Epithelial cell of esophagus (primary cell): ENCODE measurements at regions not wholly inside any gene's neighbourhood (a gene's known extent, or its start where the extent isn't known, plus 50 kb on each side); places are given as distances from the start of the nearest gene placed in this dataset.

ENCODE experiments used
- DNase-seq: peaks from one replicate; pipeline ENCODE4 v3.0.0; 2010; ENCODE audit warnings: low read depth
- H3K4me3 ChIP-seq: 2 replicates; pipeline ENCODE4 v1.5.1; 2011; ENCODE audit warnings: mild to moderate bottlenecking, low read length, control low read depth
- TF ChIP-seq, protein P1 (sequence below): IDR thresholded peaks from 2 replicates; pipeline ENCODE4 v1.5.1; 2011; ENCODE audit warnings: low read depth, mild to moderate bottlenecking, low read length, control low read depth, inconsistent platforms; ENCODE audit not compliant: insufficient read depth; ENCODE audit errors: missing control alignments

DNA sequence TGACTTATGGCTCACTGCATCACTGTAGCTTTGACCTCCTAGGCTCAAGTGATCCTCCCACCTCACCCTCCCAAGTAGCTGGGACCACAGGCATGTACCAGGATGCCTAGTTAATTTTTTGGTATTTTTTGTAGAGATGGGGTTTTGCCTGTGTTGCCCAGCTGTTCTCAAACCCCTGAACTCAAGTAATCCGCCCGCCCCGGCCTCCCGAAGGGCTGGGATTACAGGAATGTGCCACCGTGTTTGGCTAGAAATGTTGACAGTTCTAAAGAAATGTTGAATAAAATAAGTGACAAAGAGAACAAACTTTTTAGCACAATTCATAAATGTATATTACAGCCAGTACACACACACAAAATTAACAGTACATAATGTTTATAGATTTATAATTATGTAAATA, 1586.1 kb downstream of the NCAM2 start:
- no peak for DNase-seq
- TF ChIP-seq, protein P1, sequence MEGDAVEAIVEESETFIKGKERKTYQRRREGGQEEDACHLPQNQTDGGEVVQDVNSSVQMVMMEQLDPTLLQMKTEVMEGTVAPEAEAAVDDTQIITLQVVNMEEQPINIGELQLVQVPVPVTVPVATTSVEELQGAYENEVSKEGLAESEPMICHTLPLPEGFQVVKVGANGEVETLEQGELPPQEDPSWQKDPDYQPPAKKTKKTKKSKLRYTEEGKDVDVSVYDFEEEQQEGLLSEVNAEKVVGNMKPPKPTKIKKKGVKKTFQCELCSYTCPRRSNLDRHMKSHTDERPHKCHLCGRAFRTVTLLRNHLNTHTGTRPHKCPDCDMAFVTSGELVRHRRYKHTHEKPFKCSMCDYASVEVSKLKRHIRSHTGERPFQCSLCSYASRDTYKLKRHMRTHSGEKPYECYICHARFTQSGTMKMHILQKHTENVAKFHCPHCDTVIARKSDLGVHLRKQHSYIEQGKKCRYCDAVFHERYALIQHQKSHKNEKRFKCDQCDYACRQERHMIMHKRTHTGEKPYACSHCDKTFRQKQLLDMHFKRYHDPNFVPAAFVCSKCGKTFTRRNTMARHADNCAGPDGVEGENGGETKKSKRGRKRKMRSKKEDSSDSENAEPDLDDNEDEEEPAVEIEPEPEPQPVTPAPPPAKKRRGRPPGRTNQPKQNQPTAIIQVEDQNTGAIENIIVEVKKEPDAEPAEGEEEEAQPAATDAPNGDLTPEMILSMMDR = no peak
- no peak overlapping the region for H3K4me3 ChIP-seq

DNA sequence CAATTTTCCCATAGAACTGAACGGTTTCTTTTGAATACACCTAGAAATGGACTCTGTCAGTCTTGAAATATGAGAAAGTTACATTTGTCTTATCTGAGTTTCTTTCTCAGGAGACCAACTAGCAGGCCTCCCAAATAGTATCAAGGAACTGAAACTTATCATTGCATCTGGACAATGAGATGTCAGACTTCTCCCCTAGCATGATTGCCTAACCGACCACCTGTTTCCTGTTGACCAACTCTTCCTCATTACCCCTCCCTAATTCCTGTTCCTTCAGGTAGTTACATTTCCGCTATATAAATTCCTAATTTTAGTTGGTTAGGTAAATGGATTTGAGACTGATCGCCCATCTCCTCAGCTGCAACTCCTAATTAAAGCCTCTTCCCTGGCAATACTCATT, 1587.3 kb downstream of the NCAM2 start:
- TF ChIP-seq, protein P1 = no peak
- H3K4me3 ChIP-seq = no peak overlapping the region
- no peak for DNase-seq

DNA sequence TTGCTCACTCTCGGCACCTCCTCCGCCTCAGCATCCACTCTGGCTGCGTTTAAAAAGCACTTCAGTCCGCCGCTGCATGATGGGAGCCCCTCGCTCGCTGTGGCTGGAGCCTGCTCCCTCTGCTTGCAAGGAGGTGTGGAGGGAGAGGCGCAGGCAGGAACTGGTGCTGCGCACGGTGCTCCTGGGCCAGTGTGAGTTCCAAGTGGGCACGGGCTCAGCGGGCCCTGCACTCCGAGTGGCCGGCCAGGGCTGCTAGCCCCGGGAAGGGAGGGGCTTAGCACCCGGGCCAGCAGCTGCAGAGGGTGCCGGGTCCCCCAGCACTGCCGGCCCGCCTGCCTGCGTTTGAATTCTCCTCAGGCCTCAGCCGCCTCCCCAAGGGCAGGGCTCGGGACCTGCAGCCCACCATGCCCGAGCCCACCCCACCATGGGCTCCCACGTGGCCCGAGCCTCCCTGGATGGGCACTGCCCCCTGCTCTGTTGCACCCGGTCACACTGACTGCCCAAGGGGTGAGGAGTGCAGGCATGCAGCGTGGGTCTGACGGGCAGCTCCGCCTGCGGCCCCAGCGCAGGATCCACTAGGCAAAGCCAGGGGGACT, 1599.5 kb downstream of the NCAM2 start:
- TF ChIP-seq, protein P1 = no peak
- DNase-seq = no peak
- H3K4me3 ChIP-seq = no peak overlapping the region

DNA sequence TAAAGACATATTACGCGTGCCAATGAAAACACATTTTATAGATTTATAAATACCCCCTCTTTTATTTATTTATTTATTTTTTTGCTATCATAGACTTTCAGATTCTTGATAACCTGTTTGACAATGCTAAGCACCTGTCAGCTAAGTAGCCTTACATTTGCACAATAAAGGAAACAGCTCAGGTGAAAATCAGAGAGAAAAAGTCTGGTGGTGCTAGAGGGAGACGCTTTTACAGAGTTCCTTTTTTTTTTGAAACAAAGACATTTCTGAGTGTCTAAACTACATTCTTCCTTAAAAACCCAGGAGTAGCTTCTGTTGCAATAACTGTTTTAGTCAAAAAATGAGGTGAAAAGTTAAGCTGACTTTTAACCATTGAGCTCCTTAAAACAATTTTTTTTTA, 1611.6 kb downstream of the NCAM2 start:
- DNase-seq = no peak
- H3K4me3 ChIP-seq = no peak overlapping the region
- TF ChIP-seq, protein P1 = no peak

DNA sequence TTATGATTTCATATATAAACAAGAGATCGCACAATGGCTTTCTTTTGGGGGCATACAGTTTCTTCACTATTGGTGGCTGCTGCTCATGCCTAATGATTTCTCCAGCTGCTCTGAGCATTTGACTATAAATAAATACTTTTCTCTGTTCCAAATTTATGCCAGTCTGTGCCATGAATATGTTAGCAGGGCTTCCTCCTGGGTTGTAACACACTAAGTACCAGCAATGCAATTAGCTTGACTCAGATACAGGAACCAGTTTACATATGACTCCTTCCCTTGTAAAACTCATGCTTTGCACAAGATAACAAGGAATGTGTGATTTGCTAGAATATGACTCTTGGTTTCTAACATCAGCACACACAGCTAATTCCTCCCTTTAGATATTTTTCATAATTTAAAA, 1629.7 kb downstream of the NCAM2 start:
- DNase-seq = no peak
- no peak overlapping the region for H3K4me3 ChIP-seq
- TF ChIP-seq, protein P1 = no peak

DNA sequence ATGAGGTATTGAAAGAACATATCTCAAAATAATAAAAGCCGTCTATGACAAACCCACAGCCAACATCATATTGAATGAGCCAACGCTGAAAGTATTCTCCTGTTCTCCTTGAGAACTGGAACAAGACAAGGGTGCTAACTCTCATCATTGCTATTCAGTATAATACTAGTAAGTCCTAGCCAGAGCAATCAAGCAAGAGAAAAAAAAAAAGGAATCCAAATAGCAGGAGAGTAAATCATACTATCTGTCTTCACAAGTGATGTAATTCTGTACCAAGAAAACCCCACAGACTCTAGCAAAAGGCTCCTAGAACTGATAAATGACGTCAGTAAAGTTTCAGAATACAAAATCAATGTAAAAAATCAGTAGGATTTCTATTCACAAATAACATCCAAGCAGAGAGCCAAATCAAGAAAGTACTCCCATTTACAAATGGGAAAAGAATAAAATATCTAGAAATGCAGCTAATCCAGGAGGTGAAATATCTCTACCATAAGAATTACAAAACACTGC, 1632.8 kb downstream of the NCAM2 start:
- TF ChIP-seq, protein P1 = no peak
- no peak for DNase-seq
- no peak overlapping the region for H3K4me3 ChIP-seq

DNA sequence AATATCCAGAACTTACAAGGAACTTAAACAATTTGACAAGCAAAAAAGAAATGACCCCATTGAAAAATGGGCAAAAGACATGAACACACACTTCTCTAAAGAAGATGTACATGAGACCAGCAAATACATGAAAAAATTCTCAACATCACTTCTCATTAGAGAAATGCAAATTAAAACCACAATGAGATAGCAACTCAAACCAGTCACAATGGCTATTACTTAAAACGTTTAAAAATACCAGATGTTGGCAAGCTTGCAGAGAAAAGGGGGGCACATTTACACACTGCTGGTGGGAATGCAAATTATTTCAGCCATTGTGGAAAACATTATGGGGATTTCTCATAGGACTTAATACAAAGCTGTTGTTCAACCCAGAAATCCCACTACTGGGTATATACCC, 1634.0 kb downstream of the NCAM2 start:
- no peak for DNase-seq
- TF ChIP-seq, protein P1 = no peak
- H3K4me3 ChIP-seq = no peak overlapping the region
